H1 (cell line): ENCODE measurements at regions not wholly inside any gene's neighbourhood (a gene's known extent, or its start where the extent isn't known, plus 50 kb on each side); places are given as distances from the start of the nearest gene placed in this dataset.

ENCODE experiments used
- CTCF ChIA-PET: fragments of 300-600 bp; sonication (Branson Sonifier 250); formaldehyde crosslinking; loops from one replicate; lab custom pipeline; 2021; ENCODE audit not compliant: partially characterized antibody; lab: Charles Lee
- POLR2A ChIA-PET: fragments of 300-600 bp; sonication (Branson Sonifier 250); formaldehyde crosslinking; loops from one replicate; lab custom pipeline; 2021; ENCODE audit warnings: inconsistent platforms; ENCODE audit not compliant: partially characterized antibody; lab: Charles Lee
- DNase-seq, 2 experiments: peaks; one replicate each; pipeline versions ENCODE4 v3.0.0 to v3.0.0-alpha.2; 2010 to 2022; ENCODE audit warnings: low spot score in 2 of 2, low read depth in 1 of 2, mixed read lengths in 1 of 2
- FAIRE-seq: peaks from 2 replicates; lab custom pipeline; 2011; peaks lifted over from hg19 to GRCh38; lab: Jason Lieb, UNC
- H2AFZ ChIP-seq: 2 replicates; pipeline ENCODE4 v1.8.1; 2012; ENCODE audit warnings: low read length, inconsistent platforms
- H2AK5ac ChIP-seq: 2 replicates; pipeline ENCODE4 v1.6.1; 2013; ENCODE audit warnings: low read depth, low read length
- H2BK120ac ChIP-seq: replicated peaks from 2 replicates; pipeline ENCODE3; 2013; ENCODE audit warnings: low read depth, low read length, inconsistent platforms
- H2BK12ac ChIP-seq: 2 replicates; pipeline ENCODE4 v1.6.1; 2013; ENCODE audit warnings: low read depth, low read length
- H2BK15ac ChIP-seq: 2 replicates; pipeline ENCODE4 v1.6.1; 2013; ENCODE audit warnings: low read length
- H2BK20ac ChIP-seq: 2 replicates; pipeline ENCODE4 v1.6.1; 2013; ENCODE audit warnings: low read length
- H2BK5ac ChIP-seq: 2 replicates; pipeline ENCODE4 v1.6.1; 2013; ENCODE audit warnings: low read depth, low read length
- H3K14ac ChIP-seq: 2 replicates; pipeline ENCODE4 v1.6.1; 2013; ENCODE audit warnings: inconsistent platforms; ENCODE audit not compliant: insufficient read length
- H3K18ac ChIP-seq: 2 replicates; pipeline ENCODE4 v1.6.1; 2013; ENCODE audit warnings: low read length; ENCODE audit errors: extremely low read depth
- H3K23ac ChIP-seq: 2 replicates; pipeline ENCODE4 v1.6.1; 2013; ENCODE audit warnings: inconsistent platforms; ENCODE audit not compliant: insufficient read length
- H3K23me2 ChIP-seq: 2 replicates; pipeline ENCODE4 v1.6.1; 2013; ENCODE audit warnings: low read depth, low read length
- H3K27ac ChIP-seq: 2 replicates; pipeline ENCODE4 v1.6.1; 2011; ENCODE audit warnings: low read depth, low read length, inconsistent platforms
- H3K27me3 ChIP-seq, 4 experiments: replicated peaks in 1 of 4; 1 replicate in 1 of 4; 2 replicates in 3 of 4; pipeline versions ENCODE4 v1.6.1 to v1.8.1; 2011 to 2013; ENCODE audit warnings: low read length in 3 of 4, mild to moderate bottlenecking in 3 of 4, inconsistent platforms in 2 of 4, mixed read lengths in 2 of 4, moderate library complexity in 1 of 4; ENCODE audit not compliant: control insufficient read depth in 3 of 4, insufficient read depth in 3 of 4; ENCODE audit errors: extremely low read depth in 1 of 4
- H3K36me3 ChIP-seq, 4 experiments: 2 replicates each; pipeline versions ENCODE4 v1.6.1 to v1.8.1; 2011 to 2013; ENCODE audit warnings: mild to moderate bottlenecking in 4 of 4, low read length in 3 of 4, moderate library complexity in 2 of 4, control low read depth in 1 of 4, inconsistent platforms in 1 of 4; ENCODE audit not compliant: insufficient read depth in 4 of 4, control insufficient read depth in 2 of 4
- H3K4ac ChIP-seq: replicated peaks from 2 replicates; pipeline ENCODE3; 2013; ENCODE audit warnings: low read length, low read depth, mixed read lengths, inconsistent platforms; ENCODE audit not compliant: insufficient read length
- H3K4me1 ChIP-seq, 4 experiments: replicated peaks in 1 of 4; 1 replicate in 1 of 4; 2 replicates in 3 of 4; pipeline versions ENCODE4 v1.6.1 to v1.8.1; 2011 to 2013; ENCODE audit warnings: low read length in 3 of 4, inconsistent platforms in 2 of 4, mixed read lengths in 1 of 4; ENCODE audit not compliant: insufficient read depth in 4 of 4, control insufficient read depth in 3 of 4
- H3K4me2 ChIP-seq, 2 experiments: 2 replicates each; pipeline versions ENCODE4 v1.6.1 to v1.8.1; 2011 to 2013; ENCODE audit warnings: low read depth in 2 of 2, low read length in 2 of 2, control low read depth in 1 of 2, inconsistent platforms in 1 of 2, mild to moderate bottlenecking in 1 of 2; ENCODE audit not compliant: insufficient read depth in 1 of 2
- H3K4me3 ChIP-seq, 4 experiments: fragments of 200-600, 300-600 bp in 1 of 4; sonication (generic), shearing (Covaris generic), sonication (Bioruptor Twin) in 1 of 4; 2 replicates each; pipeline versions ENCODE4 v1.5.1 to v1.8.1; 2011 to 2016; ENCODE audit warnings: low read length in 4 of 4, low read depth in 3 of 4, control low read depth in 2 of 4, inconsistent platforms in 2 of 4, mild to moderate bottlenecking in 2 of 4, mixed read lengths in 1 of 4, moderate library complexity in 1 of 4; ENCODE audit not compliant: insufficient read depth in 2 of 4; ENCODE audit errors: extremely low read depth in 1 of 4
- H3K56ac ChIP-seq: replicated peaks from 2 replicates; pipeline ENCODE3; 2013; ENCODE audit warnings: low read depth, mild to moderate bottlenecking, mixed read lengths, low read length, inconsistent platforms; ENCODE audit not compliant: insufficient read length
- H3K79me1 ChIP-seq: 2 replicates; pipeline ENCODE4 v1.6.1; 2013; ENCODE audit warnings: low read depth, low read length, control low read depth
- H3K79me2 ChIP-seq, 2 experiments: 2 replicates each; pipeline versions ENCODE4 v1.6.1 to v1.8.1; 2012 to 2013; ENCODE audit warnings: low read length in 2 of 2, mild to moderate bottlenecking in 2 of 2, inconsistent platforms in 1 of 2; ENCODE audit not compliant: insufficient read depth in 2 of 2, control insufficient read depth in 1 of 2
- H3K9ac ChIP-seq, 4 experiments: replicated peaks in 1 of 4; 1 replicate in 1 of 4; 2 replicates in 3 of 4; pipeline versions ENCODE4 v1.6.1 to v1.8.1; 2011 to 2013; ENCODE audit warnings: low read depth in 3 of 4, low read length in 3 of 4, control low read depth in 2 of 4, mild to moderate bottlenecking in 2 of 4, moderate library complexity in 2 of 4, inconsistent platforms in 1 of 4; ENCODE audit errors: extremely low read depth in 1 of 4
- H3K9me3 ChIP-seq, 2 experiments: 2 replicates each; pipeline versions ENCODE4 v1.6.1 to v1.8.1; 2012 to 2013; ENCODE audit warnings: mild to moderate bottlenecking in 2 of 2, moderate library complexity in 2 of 2, control low read depth in 1 of 2, inconsistent platforms in 1 of 2, low read depth in 1 of 2, low read length in 1 of 2, mixed read lengths in 1 of 2; ENCODE audit not compliant: insufficient read depth in 2 of 2
- H4K20me1 ChIP-seq, 2 experiments: replicated peaks in 1 of 2; 2 replicates each; pipeline versions ENCODE3 to v1.8.1; 2011 to 2013; ENCODE audit warnings: inconsistent platforms in 2 of 2, low read length in 2 of 2, mild to moderate bottlenecking in 1 of 2; ENCODE audit not compliant: insufficient read depth in 2 of 2, control insufficient read depth in 1 of 2
- H4K5ac ChIP-seq: 2 replicates; pipeline ENCODE4 v1.6.1; 2013; ENCODE audit warnings: low read length, low read depth, mixed read lengths, inconsistent platforms; ENCODE audit not compliant: insufficient read length
- H4K8ac ChIP-seq: 2 replicates; pipeline ENCODE4 v1.8.0; 2013; ENCODE audit warnings: mild to moderate bottlenecking, moderate library complexity, low read length, inconsistent platforms; ENCODE audit not compliant: insufficient read depth; ENCODE audit errors: extremely low read depth
- H4K91ac ChIP-seq: replicated peaks from 2 replicates; pipeline ENCODE3; 2013; ENCODE audit warnings: low read length, mixed read lengths, inconsistent platforms; ENCODE audit not compliant: insufficient read length
- BACH1 ChIP-seq: IDR thresholded peaks from 2 replicates; pipeline ENCODE4 v1.6.1; 2012; ENCODE audit warnings: low read length, improper control_type of control experiment
- BRCA1 ChIP-seq: IDR thresholded peaks from 2 replicates; pipeline ENCODE4 v1.6.1; 2012; ENCODE audit warnings: low read depth, low read length, improper control_type of control experiment
- CBX8 ChIP-seq: fragments of 300-800, 300-1000 bp; sonication (generic); IDR thresholded peaks from 2 replicates; pipeline ENCODE4 v1.7.1; 2016; ENCODE audit warnings: low read depth, low read length, borderline replicate concordance
- CEBPB ChIP-seq: IDR thresholded peaks from 2 replicates; pipeline ENCODE4 v1.6.1; 2012; ENCODE audit warnings: low read depth, low read length
- CREB1 ChIP-seq: IDR thresholded peaks from 2 replicates; pipeline ENCODE4 v1.6.1; 2012; ENCODE audit warnings: inconsistent platforms
- CTBP2 ChIP-seq: IDR thresholded peaks from 2 replicates; pipeline ENCODE4 v1.7.0; 2011; ENCODE audit warnings: borderline replicate concordance, mild to moderate bottlenecking, moderate library complexity, mixed read lengths, low read length; ENCODE audit not compliant: insufficient read depth, insufficient read length
- POLR2A ChIP-seq, 2 experiments: IDR thresholded peaks; 1 replicate in 1 of 2; 2 replicates in 1 of 2; pipeline ENCODE4 v1.6.1; 2011; ENCODE audit warnings: low read depth in 2 of 2, low read length in 2 of 2, mild to moderate bottlenecking in 2 of 2; ENCODE audit errors: control extremely low read depth in 1 of 2
- POLR2AphosphoS5 ChIP-seq: IDR thresholded peaks from 2 replicates; pipeline ENCODE4 v1.6.1; 2011; ENCODE audit warnings: low read depth, low read length
- RAD21 ChIP-seq, 2 experiments: IDR thresholded peaks in 1 of 2; conservative IDR thresholded peaks in 1 of 2; 2 replicates each; pipeline ENCODE4 v1.6.1; 2011; ENCODE audit warnings: low read depth in 2 of 2, low read length in 2 of 2, improper control_type of control experiment in 1 of 2, inconsistent platforms in 1 of 2, mild to moderate bottlenecking in 1 of 2, moderate library complexity in 1 of 2
- RBBP5 ChIP-seq: IDR thresholded peaks from 2 replicates; pipeline ENCODE4 v1.7.1; 2012; ENCODE audit warnings: low read depth, mild to moderate bottlenecking, inconsistent platforms, low read length, moderate library complexity, borderline replicate concordance
- RFX5 ChIP-seq: IDR thresholded peaks from 2 replicates; pipeline ENCODE4 v1.6.1; 2011; ENCODE audit warnings: low read depth, low read length, improper control_type of control experiment, borderline replicate concordance
- RNF2 ChIP-seq: fragments of 200-900, 300-1000 bp; sonication (generic); IDR thresholded peaks from 2 replicates; pipeline ENCODE4 v1.7.1; 2016; ENCODE audit warnings: borderline replicate concordance, low read depth, mild to moderate bottlenecking, antibody characterized with exemption, low read length; ENCODE audit not compliant: poor library complexity, severe bottlenecking; ENCODE audit errors: missing control alignments
- SP4 ChIP-seq: IDR thresholded peaks from 2 replicates; pipeline ENCODE4 v1.6.1; 2012; ENCODE audit warnings: low read length, inconsistent platforms
- WGBS, 2 experiments: shearing (Covaris generic) in 1 of 2; methylation state at CpG; one replicate each; pipeline versions ENCODE4 v1.1.6 to v1.1.7; 2013 to 2015; ENCODE audit warnings: low lambda C conversion rate in 2 of 2, mixed read lengths in 2 of 2, inconsistent platforms in 1 of 2, low coverage in 1 of 2, missing lambda C conversion rate in 1 of 2; ENCODE audit not compliant: insufficient replicate concordance in 2 of 2, insufficient coverage in 1 of 2, insufficient read length in 1 of 2; ENCODE audit errors: extremely low coverage in 1 of 2, missing lambda C conversion rate in 1 of 2; 5-methylcytosine and 5-hydroxymethylcytosine counted together

GRCh38 chr16:5416013-5416412, 318.4 kb upstream of the EEF2KMT start:
- Histone ChIP-seq H3K79me1 (no peaks in the 10 kb centered on the region), H2AK5ac (no peak overlapping the region), H3K9me3 (peaks cover 0 to 3% of the 10 kb centered on the region in 2 experiments; a peak in 2 of 4 replicates), H4K5ac (no peak overlapping the region), H3K27me3 (no peaks in the 10 kb centered on the region), H2BK12ac (no peak overlapping the region), H2BK15ac (0 out of 2 replicates have a peak overlapping the region, but pooled peaks have one; percentile 34), H3K23ac (no peak overlapping the region), H3K4me2 (no peak overlapping the region), H3K79me2 (no peaks in the 10 kb centered on the region), H4K8ac (no peak overlapping the region), H3K23me2 (no peaks in the 10 kb centered on the region; the same call in 1 of the 2 replicates), H3K18ac (no peak overlapping the region), H2BK120ac (no peak overlapping the region), H3K56ac (no peak overlapping the region), H2BK20ac (no peak overlapping the region), H2AFZ (no peak overlapping the region), H4K20me1 (no peaks in the 10 kb centered on the region), H3K36me3 (no peaks in the 10 kb centered on the region), H3K4ac (no peak overlapping the region), H3K4me1 (peaks cover 0 to 6% (median under 1%) of the 10 kb centered on the region in 4 experiments; a peak in 2 of 7 replicates), H3K14ac (no peak overlapping the region), H2BK5ac (no peak overlapping the region), H4K91ac (no peak overlapping the region), H3K4me3 (no peak overlapping the region), H3K9ac (no peak overlapping the region), H3K27ac (no peak overlapping the region)
- ChIA-PET CTCF (interaction anchor here (1.2 to 8.4 kb wide), 11 partner anchors 11 to 200 kb away, joined by 3 to 115 read pairs (median 11); no protein-coding TSS in a partner anchor), POLR2A (interaction anchor here (0.6 kb wide), 1 partner anchor 12 kb away, joined by 3 read pairs; no protein-coding TSS in a partner anchor)
- TF ChIP-seq CEBPB (no peak), SP4 (no peak), RBBP5 (no peak), POLR2A (IDR thresholded peaks at IDR 0.05; ENCODE audit: control extremely low read depth in 1 of 2, low read depth in 2 of 2, low read length in 2 of 2) (no peak), RFX5 (no peak), RAD21 (IDR thresholded peaks at IDR 0.05 in 1 of 2, conservative IDR thresholded peaks at IDR 0.05 in 1 of 2; ENCODE audit: low read depth in 2 of 2, low read length in 2 of 2) (no peak), BRCA1 (no peak), BACH1 (no peak), CBX8 (no peak), CREB1 (no peak), POLR2AphosphoS5 (no peak), RNF2 (no peak), CTBP2 (no peak)
- DNase-seq (no peak), FAIRE-seq (no peak)
- 88% methylated on average over 5 of the region's 5 CpGs; no CpG with 5 or more reads in 1 of the 2 experiments for WGBS, 2 experiments
